ENCODE measurements at regions not wholly inside any gene's neighbourhood (a gene's known extent, or its start where the extent isn't known, plus 50 kb on each side); places are given as distances from the start of the nearest gene placed in this dataset.

GRCh38 chr3:124075753-124076152 lies 83.8 kb upstream of the ROPN1 start:
- Mint-ChIP-seq H3K36me3 (ENCODE audit: unreplicated experiment) (no peaks in the 10 kb centered on the region), H3K27me3 (ENCODE audit: unreplicated experiment) (no peaks in the 10 kb centered on the region), H3K4me3 (ENCODE audit: unreplicated experiment) (no peak overlapping the region), H3K4me1 (ENCODE audit: unreplicated experiment) (peaks cover 2% of the 10 kb centered on the region), H3K27ac (ENCODE audit: unreplicated experiment) (no peak overlapping the region), H3K9me3 (ENCODE audit: unreplicated experiment) (no peaks in the 10 kb centered on the region)
- no peak for DNase-seq (ENCODE audit: extremely low spot score, unreplicated experiment)
- TF ChIP-seq CTCF (IDR thresholded peaks at IDR 0.05) = no peak

- H3K9me3 Mint-ChIP-seq (ENCODE audit: unreplicated experiment) = no peaks in the 10 kb centered on the region
- TF ChIP-seq CTCF (IDR thresholded peaks at IDR 0.05) = no peak
- H3K4me1 Mint-ChIP-seq (ENCODE audit: unreplicated experiment) = peaks cover 2% of the 10 kb centered on the region
Measured at GRCh38 chr3:124076235-124076634, 84.3 kb upstream of the ROPN1 start.

GRCh38 chr3:124078953-124079911 lies 87.3 kb upstream of the ROPN1 start:
- no peak for DNase-seq (ENCODE audit: extremely low spot score, unreplicated experiment)
- H3K36me3 Mint-ChIP-seq (ENCODE audit: unreplicated experiment) = no peaks in the 10 kb centered on the region
- H3K27ac Mint-ChIP-seq (ENCODE audit: unreplicated experiment) = no peak overlapping the region
- TF ChIP-seq CTCF (IDR thresholded peaks at IDR 0.05) = peak; percentile 84
- no peaks in the 10 kb centered on the region for H3K27me3 Mint-ChIP-seq (ENCODE audit: unreplicated experiment)
- H3K4me1 Mint-ChIP-seq (ENCODE audit: unreplicated experiment) = peaks cover 9% of the 10 kb centered on the region
- H3K4me3 Mint-ChIP-seq (ENCODE audit: unreplicated experiment) = no peak overlapping the region
- H3K9me3 Mint-ChIP-seq (ENCODE audit: unreplicated experiment) = no peaks in the 10 kb centered on the region

More at GRCh38 chr3:124076235-124076634, 84.3 kb upstream of the ROPN1 start:
- H3K36me3 Mint-ChIP-seq (ENCODE audit: unreplicated experiment) = no peaks in the 10 kb centered on the region
- H3K27me3 Mint-ChIP-seq (ENCODE audit: unreplicated experiment) = no peaks in the 10 kb centered on the region
- no peak for DNase-seq (ENCODE audit: extremely low spot score, unreplicated experiment)
- H3K4me3 Mint-ChIP-seq (ENCODE audit: unreplicated experiment) = no peak overlapping the region
- no peak overlapping the region for H3K27ac Mint-ChIP-seq (ENCODE audit: unreplicated experiment)

GRCh38 chr3:124079912-124080276 lies 88.0 kb upstream of the ROPN1 start:
- Mint-ChIP-seq H3K4me3 (ENCODE audit: unreplicated experiment) (no peak overlapping the region), H3K9me3 (ENCODE audit: unreplicated experiment) (no peaks in the 10 kb centered on the region), H3K36me3 (ENCODE audit: unreplicated experiment) (no peaks in the 10 kb centered on the region), H3K27ac (ENCODE audit: unreplicated experiment) (no peak overlapping the region), H3K27me3 (ENCODE audit: unreplicated experiment) (no peaks in the 10 kb centered on the region), H3K4me1 (ENCODE audit: unreplicated experiment) (peaks cover 16% of the 10 kb centered on the region)
- DNase-seq (ENCODE audit: extremely low spot score, unreplicated experiment) = no peak
- no peak for TF ChIP-seq CTCF (IDR thresholded peaks at IDR 0.05)

GRCh38 chr3:124082343-124082742 lies 90.4 kb upstream of the ROPN1 start:
- no peaks in the 10 kb centered on the region for H3K36me3 Mint-ChIP-seq (ENCODE audit: unreplicated experiment)
- TF ChIP-seq CTCF (IDR thresholded peaks at IDR 0.05) = no peak
- H3K4me1 Mint-ChIP-seq (ENCODE audit: unreplicated experiment) = peaks cover 13% of the 10 kb centered on the region
- no peaks in the 10 kb centered on the region for H3K9me3 Mint-ChIP-seq (ENCODE audit: unreplicated experiment)
- no peak overlapping the region for H3K27ac Mint-ChIP-seq (ENCODE audit: unreplicated experiment)
- H3K27me3 Mint-ChIP-seq (ENCODE audit: unreplicated experiment) = no peaks in the 10 kb centered on the region
- H3K4me3 Mint-ChIP-seq (ENCODE audit: unreplicated experiment) = no peak overlapping the region
- DNase-seq (ENCODE audit: extremely low spot score, unreplicated experiment) = no peak

All from osteocyte (in vitro differentiated cells).